ENCODE measurements at regions not wholly inside any gene's neighbourhood (a gene's known extent, or its start where the extent isn't known, plus 50 kb on each side); places are given as distances from the start of the nearest gene placed in this dataset.

- TF ChIP-seq CTCF (conservative IDR thresholded peaks at IDR 0.05; ENCODE audit: low read depth, low read length) (no peak), EZH2 (IDR thresholded peaks at IDR 0.05; ENCODE audit: borderline replicate concordance, low read depth, low read length, poor library complexity, severe bottlenecking) (no peak)
Measured at GRCh38 chr3:66933233-66933632, 64.9 kb upstream of the KBTBD8 start.
